Esophagus muscularis mucosa (tissue), 4 donors: ENCODE measurements at regions not wholly inside any gene's neighbourhood (a gene's known extent, or its start where the extent isn't known, plus 50 kb on each side); places are given as distances from the start of the nearest gene placed in this dataset.

ENCODE experiments used
- DNase-seq: peaks from one replicate; pipeline ENCODE4 v3.0.0-alpha.2; 2017; ENCODE audit errors: extremely low spot score
- H3K27ac ChIP-seq, 4 donors: fragments of 200-600 bp; sonication (generic); replicated peaks in 1 of 4; 1 replicate in 3 of 4; 2 replicates in 1 of 4; pipeline ENCODE4 v1.5.1; 2016 to 2019; ENCODE audit warnings: mild to moderate bottlenecking in 1 of 4
- H3K27me3 ChIP-seq, 4 donors: fragments of 200-600 bp; sonication (generic); one replicate each; pipeline versions ENCODE4 v1.5.1 to v1.6.0; 2016 to 2019
- H3K36me3 ChIP-seq, 4 donors: fragments of 200-600 bp; sonication (generic); one replicate each; pipeline ENCODE4 v1.5.1; 2016 to 2019
- H3K4me1 ChIP-seq, 4 donors: fragments of 200-600 bp; sonication (generic); one replicate each; pipeline ENCODE4 v1.5.1; 2016 to 2019
- H3K4me3 ChIP-seq, 4 donors: fragments of 200-600 bp; sonication (generic); 1 replicate in 2 of 4; 2 replicates in 2 of 4; pipeline ENCODE4 v1.5.1; 2016 to 2019; ENCODE audit warnings: mild to moderate bottlenecking in 4 of 4, moderate library complexity in 1 of 4
- H3K9me3 ChIP-seq, 4 donors: fragments of 200-600 bp; sonication (generic); 1 replicate in 3 of 4; 2 replicates in 1 of 4; pipeline ENCODE4 v1.5.1; 2016 to 2019
- EP300 ChIP-seq: sonication (generic); formaldehyde crosslinking; IDR thresholded peaks from one replicate; pipeline ENCODE4 v1.6.1; 2017; ENCODE audit warnings: antibody characterized with exemption
- POLR2A ChIP-seq: fragments of 450-650 bp; IDR thresholded peaks from one replicate; pipeline ENCODE4 v1.6.1; 2017; ENCODE audit warnings: antibody characterized with exemption, moderate library complexity, mild to moderate bottlenecking, low read depth
- POLR2AphosphoS5 ChIP-seq, 2 donors: sonication (generic); formaldehyde crosslinking; IDR thresholded peaks; one replicate each; pipeline ENCODE4 v1.6.1; 2017; ENCODE audit warnings: antibody characterized with exemption in 2 of 2
- WGBS: methylation state at CpG from one replicate; pipeline ENCODE4 v1.1.5; 2018; 5-methylcytosine and 5-hydroxymethylcytosine counted together
- intact Hi-C: fragments of 100-400 bp; cut with DNase I; formaldehyde crosslinking; loops from one replicate; pipeline ENCODE4 v1.15.1; 2023
- TF ChIP-seq, protein P1 (sequence below), 3 experiments: fragments of 200-600 bp in 2 of 3; fragments of 450-650 bp in 1 of 3; sonication (generic) in 2 of 3; IDR thresholded peaks; one replicate each; pipeline ENCODE4 v1.5.1; 2017 to 2019; ENCODE audit warnings: antibody characterized with exemption in 3 of 3, mild to moderate bottlenecking in 2 of 3, moderate library complexity in 1 of 3

- Histone ChIP-seq H3K27me3 (peaks cover 0 to 76% (median 22%) of the 10 kb centered on the region in 4 donors), H3K4me1 (peaks cover 5 to 57% (median 31%) of the 10 kb centered on the region in 4 donors)
Observed at GRCh38 chr20:62580052-62580451, 62.3 kb upstream of the SLCO4A1 start.

DNA sequence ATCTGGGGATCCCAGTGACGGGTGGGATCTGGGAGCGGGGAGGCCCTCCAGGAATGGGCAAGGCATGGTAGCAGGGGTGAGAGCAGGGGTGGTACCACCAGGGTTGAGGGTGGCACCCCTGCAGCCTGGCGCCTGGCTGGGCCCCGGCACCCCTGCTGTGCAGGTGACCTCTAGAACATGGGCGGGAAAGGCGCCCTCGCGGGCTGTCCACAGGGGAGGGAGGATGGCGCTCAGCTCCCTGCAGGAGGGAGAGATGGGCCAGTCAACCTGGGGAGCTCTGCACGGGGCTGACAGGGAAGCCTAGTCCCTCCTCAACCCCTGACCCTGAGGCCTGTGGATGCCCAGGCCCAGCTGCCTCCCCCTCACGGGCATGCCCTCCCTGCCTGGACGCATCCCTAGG, 61.6 kb upstream of the SLCO4A1 start:
- intact Hi-C loops = no loop called here
- Histone ChIP-seq H3K9me3 (no peaks in the 10 kb centered on the region), H3K36me3 (no peaks in the 10 kb centered on the region), H3K4me3 (no peak overlapping the region), H3K4me1 (peaks cover 5 to 57% (median 31%) of the 10 kb centered on the region in 4 donors), H3K27me3 (peaks cover 0 to 75% (median 22%) of the 10 kb centered on the region in 4 donors), H3K27ac (no peak overlapping the region)
- TF ChIP-seq EP300 (no peak), POLR2A (no peak), POLR2AphosphoS5 (IDR thresholded peaks at IDR 0.05) (no peak)
- TF ChIP-seq, protein P1, sequence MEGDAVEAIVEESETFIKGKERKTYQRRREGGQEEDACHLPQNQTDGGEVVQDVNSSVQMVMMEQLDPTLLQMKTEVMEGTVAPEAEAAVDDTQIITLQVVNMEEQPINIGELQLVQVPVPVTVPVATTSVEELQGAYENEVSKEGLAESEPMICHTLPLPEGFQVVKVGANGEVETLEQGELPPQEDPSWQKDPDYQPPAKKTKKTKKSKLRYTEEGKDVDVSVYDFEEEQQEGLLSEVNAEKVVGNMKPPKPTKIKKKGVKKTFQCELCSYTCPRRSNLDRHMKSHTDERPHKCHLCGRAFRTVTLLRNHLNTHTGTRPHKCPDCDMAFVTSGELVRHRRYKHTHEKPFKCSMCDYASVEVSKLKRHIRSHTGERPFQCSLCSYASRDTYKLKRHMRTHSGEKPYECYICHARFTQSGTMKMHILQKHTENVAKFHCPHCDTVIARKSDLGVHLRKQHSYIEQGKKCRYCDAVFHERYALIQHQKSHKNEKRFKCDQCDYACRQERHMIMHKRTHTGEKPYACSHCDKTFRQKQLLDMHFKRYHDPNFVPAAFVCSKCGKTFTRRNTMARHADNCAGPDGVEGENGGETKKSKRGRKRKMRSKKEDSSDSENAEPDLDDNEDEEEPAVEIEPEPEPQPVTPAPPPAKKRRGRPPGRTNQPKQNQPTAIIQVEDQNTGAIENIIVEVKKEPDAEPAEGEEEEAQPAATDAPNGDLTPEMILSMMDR (IDR thresholded peaks at IDR 0.05) = no peak
- DNase-seq = no peak
- 55% methylated on average over 10 of the region's 12 CpGs for WGBS

More at GRCh38 chr20:62580052-62580451, 62.3 kb upstream of the SLCO4A1 start:
- H3K36me3 ChIP-seq = no peaks in the 10 kb centered on the region
- WGBS = 24% methylated on average over 7 of the region's 10 CpGs
- no peak for TF ChIP-seq POLR2AphosphoS5 (IDR thresholded peaks at IDR 0.05)
- no peak for TF ChIP-seq EP300
- TF ChIP-seq, protein P1 (IDR thresholded peaks at IDR 0.05) = no peak
- no peak for TF ChIP-seq POLR2A
- no peak overlapping the region for H3K27ac ChIP-seq
- intact Hi-C loops = no loop called here
- H3K9me3 ChIP-seq = no peaks in the 10 kb centered on the region
- H3K4me3 ChIP-seq = no peak overlapping the region
- DNase-seq = no peak

- Histone ChIP-seq H3K9me3 (no peaks in the 10 kb centered on the region), H3K4me1 (peaks cover 5 to 57% (median 31%) of the 10 kb centered on the region in 4 donors), H3K27me3 (peaks cover 0 to 77% (median 22%) of the 10 kb centered on the region in 4 donors), H3K36me3 (no peaks in the 10 kb centered on the region), H3K27ac (no peak overlapping the region), H3K4me3 (no peak overlapping the region)
- intact Hi-C loops = no loop called here
- 65% methylated on average over 11 of the region's 23 CpGs for WGBS
- TF ChIP-seq POLR2AphosphoS5 (IDR thresholded peaks at IDR 0.05) = no peak
- no peak for TF ChIP-seq POLR2A
- TF ChIP-seq, protein P1 (IDR thresholded peaks at IDR 0.05) = no peak
- no peak for TF ChIP-seq EP300
- DNase-seq = no peak
Observed at GRCh38 chr20:62581308-62581707, 61.0 kb upstream of the SLCO4A1 start.

DNA sequence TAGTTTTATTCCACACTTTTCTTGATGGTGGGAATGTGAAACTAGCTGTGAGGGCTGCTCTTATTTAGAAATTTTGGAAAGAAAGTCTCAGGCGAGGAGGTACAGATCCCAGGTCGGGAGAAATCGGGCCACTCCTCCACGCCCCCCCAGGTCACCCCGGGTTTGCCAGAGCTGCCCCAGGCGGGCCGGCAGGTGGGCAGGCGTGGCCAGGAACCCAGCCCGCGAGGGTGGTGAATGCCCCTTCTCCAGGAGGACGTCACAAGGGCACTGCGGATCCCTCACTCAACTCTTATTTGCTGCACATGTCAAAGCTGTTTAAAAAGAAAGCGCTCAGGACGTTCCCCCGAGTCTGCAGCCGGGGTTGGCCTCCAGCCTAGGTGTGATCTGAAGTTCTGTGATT, 60.5 kb upstream of the SLCO4A1 start:
- WGBS = 20% methylated on average over 1 of the region's 16 CpGs
- TF ChIP-seq, protein P1 (IDR thresholded peaks at IDR 0.05) = no peak
- TF ChIP-seq EP300 (no peak), POLR2A (no peak), POLR2AphosphoS5 (IDR thresholded peaks at IDR 0.05) (no peak)
- no peaks in the 10 kb centered on the region for H3K36me3 ChIP-seq
- no peaks in the 10 kb centered on the region for H3K9me3 ChIP-seq
- H3K4me1 ChIP-seq = peaks cover 5 to 57% (median 31%) of the 10 kb centered on the region in 4 donors
- H3K27me3 ChIP-seq = peaks cover 0 to 79% (median 22%) of the 10 kb centered on the region in 4 donors
- intact Hi-C loops = no loop called here
- H3K27ac ChIP-seq = no peak overlapping the region
- no peak for DNase-seq
- no peak overlapping the region for H3K4me3 ChIP-seq

- Histone ChIP-seq H3K27me3 (peaks cover 0 to 82% (median 26%) of the 10 kb centered on the region in 4 donors), H3K9me3 (no peaks in the 10 kb centered on the region), H3K4me3 (no peak overlapping the region), H3K27ac (no peak overlapping the region), H3K4me1 (peaks cover 5 to 44% (median 31%) of the 10 kb centered on the region in 4 donors), H3K36me3 (no peaks in the 10 kb centered on the region)
- intact Hi-C loops = no loop called here
- DNase-seq = no peak
- WGBS = 51% methylated on average over 12 of the region's 12 CpGs
- TF ChIP-seq POLR2AphosphoS5 (IDR thresholded peaks at IDR 0.05) = no peak
- TF ChIP-seq, protein P1 (IDR thresholded peaks at IDR 0.05) = peak; percentile 30 to 45 (median 41)
Observed at GRCh38 chr20:62583424-62583920, 58.8 kb upstream of the SLCO4A1 start.
